Activated CD4-positive, alpha-beta T cell treated with anti-CD3 and anti-CD28 coated beads for 1 hour (primary cell): ENCODE measurements at regions not wholly inside any gene's neighbourhood (a gene's known extent, or its start where the extent isn't known, plus 50 kb on each side); places are given as distances from the start of the nearest gene placed in this dataset.
"Not testable (repeated sequence)": the region's sequence is repeated elsewhere in the genome, so short reads cannot be mapped to it uniquely, and the experiment has no call there.

Experiments used
- DNase-seq: peaks from one replicate; pipeline ENCODE4 v3.0.0-alpha.2; 2020

DNA sequence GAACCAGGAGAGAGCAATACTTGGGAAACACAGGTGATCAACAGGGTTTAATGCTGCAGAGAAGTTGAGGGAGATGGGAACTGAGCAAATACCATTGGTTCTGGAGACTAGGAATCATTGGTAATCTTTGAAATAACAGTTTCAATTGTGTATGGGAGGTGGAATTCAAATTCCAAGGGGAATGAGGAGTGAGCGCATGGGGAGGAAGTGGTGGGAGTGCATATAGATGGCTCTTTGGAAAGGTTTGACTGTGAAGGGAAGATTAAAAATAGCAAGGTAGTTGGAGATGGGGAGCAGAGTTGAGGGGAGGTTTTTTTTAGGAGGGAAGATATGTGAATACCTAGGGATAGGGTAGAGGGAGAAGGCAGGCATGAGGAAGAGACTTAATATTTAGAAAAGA, 51.1 kb upstream of the ROPN1 start:
- DNase-seq, result no peak

- DNase-seq, result no peak
Observed at GRCh38 chr3:124044956-124045355, 53.0 kb upstream of the ROPN1 start.

DNA sequence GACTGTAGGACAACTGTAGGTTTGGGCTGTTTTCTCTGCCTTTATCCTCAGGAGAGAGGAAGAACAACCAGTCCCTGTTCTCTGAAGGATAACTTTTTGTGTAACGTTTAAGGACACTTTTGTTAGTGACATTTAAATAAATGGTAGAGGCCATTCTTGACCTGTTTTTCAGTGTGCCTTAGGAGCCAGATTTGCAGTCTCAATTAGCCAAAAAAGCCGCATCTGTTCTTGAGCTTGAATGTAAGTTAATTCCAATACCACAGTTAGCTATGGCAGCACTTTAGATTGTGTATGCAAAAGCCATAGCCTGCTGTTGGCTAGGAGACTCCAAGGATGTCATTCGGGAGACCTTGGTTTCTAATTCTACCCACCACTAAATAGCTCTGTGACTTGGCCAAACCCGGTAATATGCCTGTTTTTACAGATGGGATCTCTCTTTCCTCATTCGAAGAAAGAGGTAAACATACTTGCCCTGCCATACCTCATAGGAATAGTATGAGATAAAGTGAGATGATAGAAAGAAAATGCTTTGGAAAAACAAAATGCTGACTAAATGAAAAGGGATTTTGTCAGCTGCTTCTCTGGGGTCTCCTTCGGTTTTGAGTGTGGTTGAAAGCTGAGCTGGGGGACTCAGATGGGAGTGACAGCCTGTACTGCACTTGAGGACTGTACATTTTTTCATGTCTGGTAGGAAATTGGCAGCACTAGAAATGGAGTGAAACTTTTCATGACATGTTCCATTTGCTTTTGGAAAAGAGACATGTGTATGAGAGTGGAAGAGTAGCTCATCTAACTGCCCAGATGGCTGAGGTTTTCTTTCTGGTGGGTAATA, 57.3 kb upstream of the ROPN1 start:
- no peak for DNase-seq

- no peak for DNase-seq
Observed at GRCh38 chr3:124051636-124052035, 59.7 kb upstream of the ROPN1 start.

DNA sequence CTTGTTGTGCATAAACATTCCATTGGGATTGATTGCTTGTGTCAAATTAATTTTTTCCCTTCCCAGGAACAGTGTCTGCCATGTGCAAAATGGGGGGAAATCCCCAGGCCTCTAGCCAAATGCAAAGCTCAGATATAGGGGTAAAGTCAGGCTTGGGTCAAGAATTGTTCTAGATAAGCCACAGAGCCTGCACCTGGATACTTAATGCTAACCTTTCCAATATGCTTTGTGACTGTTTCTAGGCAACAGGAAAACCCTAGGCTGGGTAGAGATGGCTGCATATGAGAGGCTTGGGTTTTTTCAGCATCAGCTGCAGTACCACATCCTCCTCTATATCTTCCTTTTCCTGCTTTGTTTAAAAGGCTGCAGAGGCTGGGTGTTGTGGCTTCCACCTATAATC, 61.9 kb upstream of the ROPN1 start:
- DNase-seq, result no peak

GRCh38 chr3:124056846-124057245, 64.9 kb upstream of the ROPN1 start:
- DNase-seq, result no peak

GRCh38 chr3:124057420-124057819, 65.5 kb upstream of the ROPN1 start:
- DNase-seq, result no peak

- no peak for DNase-seq
Observed at GRCh38 chr3:124059580-124059979, 67.7 kb upstream of the ROPN1 start.

- no peak for DNase-seq
Observed at GRCh38 chr3:124063197-124063909, 71.4 kb upstream of the ROPN1 start.

- no peak for DNase-seq
Observed at GRCh38 chr3:124064050-124064449, 72.1 kb upstream of the ROPN1 start.

GRCh38 chr3:124066543-124066942, 74.6 kb upstream of the ROPN1 start:
- DNase-seq, result not testable (repeated sequence)

DNA sequence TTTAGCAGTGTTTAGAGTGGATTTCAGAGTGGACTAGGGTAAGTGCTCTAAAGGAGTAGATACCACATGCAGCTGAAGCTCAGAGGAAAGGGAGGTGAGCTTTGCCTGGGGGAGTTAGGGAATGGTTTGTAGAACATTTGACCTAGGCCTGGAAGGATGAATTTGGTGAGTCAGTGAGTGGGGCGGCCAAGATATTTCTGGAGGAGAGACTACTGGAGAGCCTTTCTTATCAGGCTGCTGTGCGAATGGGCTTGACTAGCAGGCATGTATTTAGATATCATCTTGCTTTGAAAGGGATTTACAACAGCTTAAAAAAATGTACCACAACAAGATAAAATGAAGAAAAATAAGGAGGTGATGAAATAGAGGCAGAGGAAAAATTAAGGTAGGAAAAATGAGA, 77.8 kb upstream of the ROPN1 start:
- not testable (repeated sequence) for DNase-seq

GRCh38 chr3:124075090-124075489, 83.2 kb upstream of the ROPN1 start:
- DNase-seq, result not testable (repeated sequence)

DNA sequence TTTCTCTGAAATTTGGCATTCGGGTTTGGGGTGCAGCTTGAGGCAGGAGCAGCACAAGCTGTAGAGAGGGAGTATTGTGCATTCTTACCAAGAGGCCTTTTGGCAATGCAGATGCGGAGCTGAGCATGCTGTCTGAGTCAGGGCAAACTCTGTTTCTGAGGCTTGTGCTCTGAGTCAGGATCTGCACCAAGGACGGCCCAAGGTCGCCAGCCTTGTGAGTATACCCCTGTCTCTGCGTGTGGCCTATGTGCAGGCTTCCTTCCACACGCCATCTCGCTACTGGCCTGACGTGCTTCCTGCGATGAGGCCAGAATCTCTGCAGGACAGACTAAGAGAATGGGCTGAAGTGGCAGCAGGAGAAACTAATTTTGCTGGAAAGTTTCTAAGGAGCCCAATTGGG, 83.8 kb upstream of the ROPN1 start:
- no peak for DNase-seq

- no peak for DNase-seq
Observed at GRCh38 chr3:124076235-124076634, 84.3 kb upstream of the ROPN1 start.

- no peak for DNase-seq
Observed at GRCh38 chr3:124078953-124079911, 87.3 kb upstream of the ROPN1 start.

DNA sequence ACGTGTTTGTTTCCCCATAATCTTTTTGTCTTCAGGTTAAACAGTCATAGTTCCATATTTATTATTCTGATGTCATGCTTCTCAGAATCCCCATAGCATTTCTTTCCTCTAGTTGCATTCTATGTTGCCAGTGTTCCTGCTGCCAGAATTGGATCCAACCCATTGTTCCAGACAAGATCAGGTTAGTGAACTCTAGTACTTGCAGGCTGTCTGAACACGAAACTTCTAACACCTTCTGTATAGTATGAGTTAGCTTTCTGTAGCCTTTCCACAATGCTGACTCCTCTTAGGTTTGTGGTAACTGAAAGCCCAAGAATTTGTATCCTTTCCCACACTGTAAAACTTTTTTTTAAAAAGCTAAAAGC, 88.0 kb upstream of the ROPN1 start:
- no peak for DNase-seq

- DNase-seq, result no peak
Observed at GRCh38 chr3:124082343-124082742, 90.4 kb upstream of the ROPN1 start.

DNA sequence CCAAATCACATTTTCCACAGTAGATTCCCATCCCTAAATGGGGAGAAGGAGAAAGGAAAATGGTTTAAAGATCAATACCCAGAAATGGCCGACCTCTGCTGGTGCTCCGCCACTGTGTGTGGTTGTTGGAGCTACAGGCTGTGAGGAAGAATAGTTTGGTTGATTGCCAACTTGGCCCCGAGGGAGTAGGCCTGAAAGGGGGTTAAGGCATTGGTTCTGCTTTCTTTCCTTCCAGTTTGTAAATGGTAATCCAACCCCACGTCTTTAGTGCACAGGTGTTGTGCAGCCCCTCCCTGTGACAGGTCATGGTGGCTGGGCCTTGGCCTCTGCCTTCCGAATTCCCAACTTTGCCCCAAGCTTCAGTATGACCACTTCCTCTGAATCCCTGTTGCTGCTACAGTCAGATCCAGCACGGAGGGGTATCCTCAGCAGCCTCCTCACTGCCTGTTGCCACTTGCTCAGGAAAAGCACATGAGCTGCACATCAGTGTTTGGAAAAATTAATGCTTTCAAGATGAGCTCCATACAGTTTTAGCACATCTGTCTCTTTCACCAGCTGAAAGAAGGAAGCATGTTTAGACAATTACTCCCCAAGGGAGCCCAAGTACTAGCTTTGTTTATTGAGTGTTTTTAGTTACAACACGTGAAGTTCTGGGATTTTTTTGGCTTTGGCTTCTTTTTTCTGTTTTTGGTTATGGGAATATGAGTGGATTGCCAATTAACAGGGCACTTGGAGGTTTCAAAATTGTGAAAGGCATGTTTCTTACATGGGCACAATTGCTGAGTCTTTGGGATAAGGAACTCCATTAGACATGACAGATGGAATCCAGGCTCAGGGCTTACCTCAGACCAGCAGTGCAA, 92.3 kb upstream of the ROPN1 start:
- DNase-seq, result no peak

- no peak for DNase-seq
Observed at GRCh38 chr3:124088801-124089200, 96.9 kb upstream of the ROPN1 start.

- no peak for DNase-seq
Observed at GRCh38 chr3:124089214-124089613, 97.3 kb upstream of the ROPN1 start.

DNA sequence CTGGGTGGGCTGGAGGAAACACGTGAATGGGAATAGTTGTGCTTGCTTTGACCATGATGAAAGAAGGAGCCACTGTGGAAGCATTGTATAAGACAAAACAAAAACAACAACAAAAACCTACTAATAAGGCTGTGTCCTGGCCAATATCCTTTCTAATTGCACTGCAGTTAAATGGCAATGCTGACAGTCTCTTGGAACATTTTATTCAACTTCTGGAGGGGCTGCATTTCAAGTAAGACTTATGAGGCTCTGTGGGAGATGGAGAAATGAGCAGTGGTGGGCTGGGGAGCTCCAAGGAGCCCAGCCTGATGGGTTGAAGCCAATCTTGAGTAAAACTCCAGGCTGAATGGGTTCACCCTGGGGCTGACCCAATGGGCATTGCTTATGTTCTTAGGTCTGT, 99.8 kb upstream of the ROPN1 start:
- no peak for DNase-seq
